ENCODE measurements at regions not wholly inside any gene's neighbourhood (a gene's known extent, or its start where the extent isn't known, plus 50 kb on each side); places are given as distances from the start of the nearest gene placed in this dataset.

- TF ChIP-seq MAX (IDR thresholded peaks at IDR 0.05) (no peak), REST (IDR thresholded peaks at IDR 0.05; ENCODE audit: low read depth) (no peak), RAD21 (IDR thresholded peaks at IDR 0.05; ENCODE audit: low read depth) (no peak), EP300 (IDR thresholded peaks at IDR 0.05; ENCODE audit: borderline replicate concordance) (no peak), CREB1 (IDR thresholded peaks at IDR 0.05; ENCODE audit: low read depth) (no peak), TAF1 (IDR thresholded peaks at IDR 0.05; ENCODE audit: low read depth) (no peak), NFIC (IDR thresholded peaks at IDR 0.05) (no peak)
These were observed 1209.1 kb downstream of the CDH12 start for GRCh38 chr5:21644032-21644431.

Measured in Ishikawa (cell line).